IMR-90 (cell line): ENCODE measurements at regions not wholly inside any gene's neighbourhood (a gene's known extent, or its start where the extent isn't known, plus 50 kb on each side); places are given as distances from the start of the nearest gene placed in this dataset.

Experiments
- CEBPB ChIP-seq: IDR thresholded peaks from 2 replicates; pipeline ENCODE4 v1.6.1; 2012; ENCODE audit warnings: low read depth, low read length, improper control_type of control experiment
- CHD1 ChIP-seq: IDR thresholded peaks from 2 replicates; pipeline ENCODE4 v1.6.1; 2012; ENCODE audit warnings: low read depth, low read length, improper control_type of control experiment
- FOS ChIP-seq: fragments of 150-350 bp; IDR thresholded peaks from 2 replicates; pipeline ENCODE4 v1.6.1; 2016; ENCODE audit warnings: low read depth, low read length
- MAFK ChIP-seq: IDR thresholded peaks from 2 replicates; pipeline ENCODE4 v1.6.1; 2012; ENCODE audit warnings: low read depth, low read length, improper control_type of control experiment
- POLR2A ChIP-seq: IDR thresholded peaks from 2 replicates; pipeline ENCODE4 v1.6.1; 2012; ENCODE audit warnings: mild to moderate bottlenecking, low read depth, low read length
- RAD21 ChIP-seq: IDR thresholded peaks from 2 replicates; pipeline ENCODE4 v1.6.1; 2012; ENCODE audit warnings: low read length, improper control_type of control experiment
- RCOR1 ChIP-seq: IDR thresholded peaks from 2 replicates; pipeline ENCODE4 v1.6.1; 2012; ENCODE audit warnings: mild to moderate bottlenecking, low read length, improper control_type of control experiment; ENCODE audit not compliant: insufficient replicate concordance
- RFX5 ChIP-seq: IDR thresholded peaks from 2 replicates; pipeline ENCODE4 v1.8.0; 2012; ENCODE audit warnings: low read depth, mild to moderate bottlenecking, low read length, moderate library complexity
- TF ChIP-seq, protein P1 (sequence below): conservative IDR thresholded peaks from 2 replicates; pipeline ENCODE4 v1.5.1; 2012; ENCODE audit warnings: mild to moderate bottlenecking, low read depth, low read length, improper control_type of control experiment
- TF ChIP-seq, protein P2 (sequence below): fragments of 150-350 bp; IDR thresholded peaks from 2 replicates; pipeline ENCODE4 v1.6.1; 2016; ENCODE audit warnings: low read depth, mild to moderate bottlenecking, low read length, moderate library complexity, borderline replicate concordance
- TF ChIP-seq, protein P3 (sequence below): fragments of 150-350 bp; IDR thresholded peaks from 2 replicates; pipeline ENCODE4 v1.6.1; 2017; ENCODE audit warnings: mild to moderate bottlenecking, antibody characterized with exemption, low read length, low read depth

DNA sequence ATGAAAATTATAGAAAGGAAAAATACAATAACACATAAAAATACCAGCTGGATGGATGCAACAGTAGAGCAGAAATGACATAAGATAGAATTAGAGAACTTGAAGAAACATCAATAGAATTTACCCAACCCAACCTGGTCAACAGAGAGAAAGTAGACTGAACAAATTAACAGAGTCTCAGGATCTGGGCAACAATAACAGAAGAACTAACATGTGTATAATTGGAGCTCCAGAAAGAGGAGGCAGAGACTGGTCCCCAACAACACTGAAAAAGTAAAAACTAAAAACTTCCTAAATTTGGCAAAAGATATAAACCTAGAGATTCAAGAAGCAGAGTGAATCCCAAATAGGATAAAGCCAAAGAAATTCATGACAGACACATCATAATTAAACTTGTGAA lies 458.8 kb downstream of the RPS24 start:
- TF ChIP-seq POLR2A, result no peak
- no peak for TF ChIP-seq RCOR1
- TF ChIP-seq, protein P1, sequence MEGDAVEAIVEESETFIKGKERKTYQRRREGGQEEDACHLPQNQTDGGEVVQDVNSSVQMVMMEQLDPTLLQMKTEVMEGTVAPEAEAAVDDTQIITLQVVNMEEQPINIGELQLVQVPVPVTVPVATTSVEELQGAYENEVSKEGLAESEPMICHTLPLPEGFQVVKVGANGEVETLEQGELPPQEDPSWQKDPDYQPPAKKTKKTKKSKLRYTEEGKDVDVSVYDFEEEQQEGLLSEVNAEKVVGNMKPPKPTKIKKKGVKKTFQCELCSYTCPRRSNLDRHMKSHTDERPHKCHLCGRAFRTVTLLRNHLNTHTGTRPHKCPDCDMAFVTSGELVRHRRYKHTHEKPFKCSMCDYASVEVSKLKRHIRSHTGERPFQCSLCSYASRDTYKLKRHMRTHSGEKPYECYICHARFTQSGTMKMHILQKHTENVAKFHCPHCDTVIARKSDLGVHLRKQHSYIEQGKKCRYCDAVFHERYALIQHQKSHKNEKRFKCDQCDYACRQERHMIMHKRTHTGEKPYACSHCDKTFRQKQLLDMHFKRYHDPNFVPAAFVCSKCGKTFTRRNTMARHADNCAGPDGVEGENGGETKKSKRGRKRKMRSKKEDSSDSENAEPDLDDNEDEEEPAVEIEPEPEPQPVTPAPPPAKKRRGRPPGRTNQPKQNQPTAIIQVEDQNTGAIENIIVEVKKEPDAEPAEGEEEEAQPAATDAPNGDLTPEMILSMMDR, result no peak
- TF ChIP-seq FOS, result no peak
- TF ChIP-seq, protein P2, sequence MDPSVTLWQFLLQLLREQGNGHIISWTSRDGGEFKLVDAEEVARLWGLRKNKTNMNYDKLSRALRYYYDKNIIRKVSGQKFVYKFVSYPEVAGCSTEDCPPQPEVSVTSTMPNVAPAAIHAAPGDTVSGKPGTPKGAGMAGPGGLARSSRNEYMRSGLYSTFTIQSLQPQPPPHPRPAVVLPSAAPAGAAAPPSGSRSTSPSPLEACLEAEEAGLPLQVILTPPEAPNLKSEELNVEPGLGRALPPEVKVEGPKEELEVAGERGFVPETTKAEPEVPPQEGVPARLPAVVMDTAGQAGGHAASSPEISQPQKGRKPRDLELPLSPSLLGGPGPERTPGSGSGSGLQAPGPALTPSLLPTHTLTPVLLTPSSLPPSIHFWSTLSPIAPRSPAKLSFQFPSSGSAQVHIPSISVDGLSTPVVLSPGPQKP, result no peak
- TF ChIP-seq, protein P3, sequence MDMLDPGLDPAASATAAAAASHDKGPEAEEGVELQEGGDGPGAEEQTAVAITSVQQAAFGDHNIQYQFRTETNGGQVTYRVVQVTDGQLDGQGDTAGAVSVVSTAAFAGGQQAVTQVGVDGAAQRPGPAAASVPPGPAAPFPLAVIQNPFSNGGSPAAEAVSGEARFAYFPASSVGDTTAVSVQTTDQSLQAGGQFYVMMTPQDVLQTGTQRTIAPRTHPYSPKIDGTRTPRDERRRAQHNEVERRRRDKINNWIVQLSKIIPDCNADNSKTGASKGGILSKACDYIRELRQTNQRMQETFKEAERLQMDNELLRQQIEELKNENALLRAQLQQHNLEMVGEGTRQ, result no peak
- no peak for TF ChIP-seq RFX5
- no peak for TF ChIP-seq MAFK
- no peak for TF ChIP-seq CEBPB
- no peak for TF ChIP-seq RAD21
- no peak for TF ChIP-seq CHD1
